ENCODE measurements at regions not wholly inside any gene's neighbourhood (a gene's known extent, or its start where the extent isn't known, plus 50 kb on each side); places are given as distances from the start of the nearest gene placed in this dataset.

DNA sequence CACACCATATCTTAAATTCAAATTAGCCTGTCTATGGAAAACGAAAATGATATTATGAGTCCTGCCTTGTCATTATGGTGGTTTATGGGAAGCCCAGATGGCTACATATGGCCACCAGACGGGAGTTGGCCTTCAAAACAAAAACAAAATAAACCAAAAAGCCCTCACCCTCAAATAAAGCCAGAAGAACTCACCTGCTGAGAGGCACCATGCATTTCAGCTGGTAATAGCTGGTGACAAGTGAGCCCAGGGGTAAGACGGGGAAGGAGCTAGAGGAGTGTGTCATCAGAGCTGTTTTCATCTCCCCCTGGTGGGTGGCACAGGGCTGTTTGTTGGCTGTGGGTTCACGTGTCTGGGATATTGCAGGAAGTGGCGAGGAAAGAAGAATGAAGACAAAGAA lies 152.9 kb downstream of the EFNB2 start:
- TF ChIP-seq, protein P1, sequence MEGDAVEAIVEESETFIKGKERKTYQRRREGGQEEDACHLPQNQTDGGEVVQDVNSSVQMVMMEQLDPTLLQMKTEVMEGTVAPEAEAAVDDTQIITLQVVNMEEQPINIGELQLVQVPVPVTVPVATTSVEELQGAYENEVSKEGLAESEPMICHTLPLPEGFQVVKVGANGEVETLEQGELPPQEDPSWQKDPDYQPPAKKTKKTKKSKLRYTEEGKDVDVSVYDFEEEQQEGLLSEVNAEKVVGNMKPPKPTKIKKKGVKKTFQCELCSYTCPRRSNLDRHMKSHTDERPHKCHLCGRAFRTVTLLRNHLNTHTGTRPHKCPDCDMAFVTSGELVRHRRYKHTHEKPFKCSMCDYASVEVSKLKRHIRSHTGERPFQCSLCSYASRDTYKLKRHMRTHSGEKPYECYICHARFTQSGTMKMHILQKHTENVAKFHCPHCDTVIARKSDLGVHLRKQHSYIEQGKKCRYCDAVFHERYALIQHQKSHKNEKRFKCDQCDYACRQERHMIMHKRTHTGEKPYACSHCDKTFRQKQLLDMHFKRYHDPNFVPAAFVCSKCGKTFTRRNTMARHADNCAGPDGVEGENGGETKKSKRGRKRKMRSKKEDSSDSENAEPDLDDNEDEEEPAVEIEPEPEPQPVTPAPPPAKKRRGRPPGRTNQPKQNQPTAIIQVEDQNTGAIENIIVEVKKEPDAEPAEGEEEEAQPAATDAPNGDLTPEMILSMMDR (IDR thresholded peaks at IDR 0.05) = no peak
- TF ChIP-seq POLR2AphosphoS5 (IDR thresholded peaks at IDR 0.05) (no peak), EP300 (IDR thresholded peaks at IDR 0.05) (no peak), POLR2A (IDR thresholded peaks at IDR 0.05) (no peak)
